Activated effector memory CD4-positive, alpha-beta T cell treated with anti-CD3 and anti-CD28 coated beads, Interleukin-2, amount 50 U/mL, for 16 hours (primary cell): ENCODE measurements at regions not wholly inside any gene's neighbourhood (a gene's known extent, or its start where the extent isn't known, plus 50 kb on each side); places are given as distances from the start of the nearest gene placed in this dataset.
"Not testable (repeated sequence)": the region's sequence is repeated elsewhere in the genome, so short reads cannot be mapped to it uniquely, and the experiment has no call there.

Experiments used
- DNase-seq: peaks from one replicate; pipeline ENCODE4 v3.0.0-alpha.2; 2020

- no peak for DNase-seq
These were observed 289.6 kb downstream of the MAT2B start for GRCh38 chr5:163794993-163795392.

GRCh38 chr5:163807781-163808180 is 302.4 kb downstream of the MAT2B start:
- no peak for DNase-seq

- DNase-seq, result no peak
These were observed 304.1 kb downstream of the MAT2B start for GRCh38 chr5:163809473-163809872.

- DNase-seq, result no peak
These were observed 308.5 kb downstream of the MAT2B start for GRCh38 chr5:163813900-163814299.

GRCh38 chr5:163815240-163815791 is 309.9 kb downstream of the MAT2B start:
- DNase-seq, result no peak

- no peak for DNase-seq
These were observed 315.7 kb downstream of the MAT2B start for GRCh38 chr5:163821142-163821541.

- no peak for DNase-seq
These were observed 317.1 kb downstream of the MAT2B start for GRCh38 chr5:163822548-163822947.

GRCh38 chr5:163825661-163826060 is 320.2 kb downstream of the MAT2B start:
- no peak for DNase-seq

- DNase-seq, result no peak
These were observed 320.8 kb downstream of the MAT2B start for GRCh38 chr5:163826201-163826600.

GRCh38 chr5:163832155-163832554 is 326.7 kb downstream of the MAT2B start:
- DNase-seq, result no peak

- no peak for DNase-seq
These were observed 333.3 kb downstream of the MAT2B start for GRCh38 chr5:163838738-163839137.

GRCh38 chr5:163846512-163846911 is 341.1 kb downstream of the MAT2B start:
- no peak for DNase-seq

- no peak for DNase-seq
These were observed 350.3 kb downstream of the MAT2B start for GRCh38 chr5:163855754-163856153.

GRCh38 chr5:163861670-163862069 is 356.3 kb downstream of the MAT2B start:
- no peak for DNase-seq

GRCh38 chr5:163867324-163867723 is 361.9 kb downstream of the MAT2B start:
- DNase-seq, result no peak

GRCh38 chr5:163867738-163868137 is 362.3 kb downstream of the MAT2B start:
- no peak for DNase-seq

- DNase-seq, result no peak
These were observed 364.2 kb downstream of the MAT2B start for GRCh38 chr5:163869581-163869980.

- no peak for DNase-seq
These were observed 365.0 kb downstream of the MAT2B start for GRCh38 chr5:163870441-163870840.

- no peak for DNase-seq
These were observed 369.0 kb downstream of the MAT2B start for GRCh38 chr5:163874431-163874830.

GRCh38 chr5:163874912-163875311 is 369.5 kb downstream of the MAT2B start:
- not testable (repeated sequence) for DNase-seq

- DNase-seq, result no peak
These were observed 372.4 kb downstream of the MAT2B start for GRCh38 chr5:163877865-163878264.

- DNase-seq, result no peak
These were observed 373.1 kb downstream of the MAT2B start for GRCh38 chr5:163878490-163878889.

GRCh38 chr5:163880302-163880701 is 374.9 kb downstream of the MAT2B start:
- no peak for DNase-seq

GRCh38 chr5:163885117-163885516 is 379.7 kb downstream of the MAT2B start:
- DNase-seq, result no peak

GRCh38 chr5:163887854-163888253 is 382.4 kb downstream of the MAT2B start:
- DNase-seq, result no peak

GRCh38 chr5:163888366-163888765 is 382.9 kb downstream of the MAT2B start:
- no peak for DNase-seq
